Astrocyte (in vitro differentiated cells and primary cell): ENCODE measurements at regions not wholly inside any gene's neighbourhood (a gene's known extent, or its start where the extent isn't known, plus 50 kb on each side); places are given as distances from the start of the nearest gene placed in this dataset.

Experiments used
- DNase-seq: peaks from one replicate; pipeline ENCODE4 v3.0.0-alpha.2; 2010; ENCODE audit warnings: low read depth
- FAIRE-seq: peaks from 2 replicates; lab custom pipeline; 2011; peaks lifted over from hg19 to GRCh38; lab: Jason Lieb, UNC
- H2AFZ ChIP-seq: 2 replicates; pipeline ENCODE4 v1.6.0; 2012; ENCODE audit warnings: low read depth, low read length, inconsistent platforms
- H3K27ac ChIP-seq: 2 replicates; pipeline ENCODE4 v1.5.1; 2011; ENCODE audit warnings: low read depth, low read length, inconsistent platforms
- H3K27me3 ChIP-seq: 2 replicates; pipeline ENCODE4 v1.6.0; 2011; ENCODE audit warnings: low read length, inconsistent platforms; ENCODE audit not compliant: insufficient read depth
- H3K36me3 ChIP-seq: 2 replicates; pipeline ENCODE4 v1.5.1; 2011; ENCODE audit warnings: low read length, inconsistent platforms; ENCODE audit not compliant: insufficient read depth
- H3K4me1 ChIP-seq: 2 replicates; pipeline ENCODE4 v1.5.1; 2011; ENCODE audit warnings: low read length, inconsistent platforms; ENCODE audit not compliant: insufficient read depth
- H3K4me2 ChIP-seq: 2 replicates; pipeline ENCODE4 v1.6.0; 2012; ENCODE audit warnings: low read length, inconsistent platforms
- H3K4me3 ChIP-seq: 2 replicates; pipeline ENCODE4 v1.5.1; 2011; ENCODE audit warnings: low read depth, mild to moderate bottlenecking, low read length, inconsistent platforms; ENCODE audit not compliant: insufficient read depth
- H3K79me2 ChIP-seq: 2 replicates; pipeline ENCODE4 v1.6.0; 2012; ENCODE audit warnings: mild to moderate bottlenecking, low read length, inconsistent platforms; ENCODE audit not compliant: insufficient read depth
- H3K9ac ChIP-seq: 2 replicates; pipeline ENCODE4 v1.6.0; 2012; ENCODE audit warnings: mild to moderate bottlenecking, low read length, inconsistent platforms
- H3K9me3 ChIP-seq: 2 replicates; pipeline ENCODE4 v1.5.1; 2012; ENCODE audit warnings: low read depth, mild to moderate bottlenecking, low read length, inconsistent platforms; ENCODE audit not compliant: insufficient read depth
- H4K20me1 ChIP-seq: 2 replicates; pipeline ENCODE4 v1.6.0; 2012; ENCODE audit warnings: low read length, inconsistent platforms; ENCODE audit not compliant: insufficient read depth
- H3K27ac Mint-ChIP-seq: one replicate; pipeline ENCODE4 v1.8.0; 2021; ENCODE audit warnings: mild to moderate bottlenecking, mixed read lengths; ENCODE audit not compliant: unreplicated experiment
- H3K27me3 Mint-ChIP-seq: one replicate; pipeline ENCODE4 v1.8.0; 2021; ENCODE audit warnings: low read depth, mixed read lengths; ENCODE audit not compliant: unreplicated experiment
- H3K36me3 Mint-ChIP-seq: one replicate; pipeline ENCODE4 v1.8.0; 2021; ENCODE audit warnings: low read depth, mixed read lengths; ENCODE audit not compliant: unreplicated experiment
- H3K4me1 Mint-ChIP-seq: one replicate; pipeline ENCODE4 v1.8.0; 2021; ENCODE audit warnings: low read depth, mixed read lengths; ENCODE audit not compliant: unreplicated experiment
- H3K4me3 Mint-ChIP-seq: one replicate; pipeline ENCODE4 v1.8.0; 2021; ENCODE audit warnings: mild to moderate bottlenecking, moderate library complexity, mixed read lengths; ENCODE audit not compliant: unreplicated experiment
- H3K9me3 Mint-ChIP-seq: one replicate; pipeline ENCODE4 v1.8.0; 2021; ENCODE audit warnings: mild to moderate bottlenecking, mixed read lengths; ENCODE audit not compliant: unreplicated experiment
- EZH2 ChIP-seq: IDR thresholded peaks from 2 replicates; pipeline ENCODE4 v1.6.1; 2012; ENCODE audit warnings: mild to moderate bottlenecking, low read length, inconsistent platforms; ENCODE audit not compliant: insufficient read depth
- TF ChIP-seq, protein P1 (sequence below): IDR thresholded peaks from 2 replicates; pipeline ENCODE4 v1.5.1; 2011; ENCODE audit warnings: low read depth, mild to moderate bottlenecking, inconsistent platforms, low read length, moderate library complexity; ENCODE audit not compliant: insufficient read depth

DNA sequence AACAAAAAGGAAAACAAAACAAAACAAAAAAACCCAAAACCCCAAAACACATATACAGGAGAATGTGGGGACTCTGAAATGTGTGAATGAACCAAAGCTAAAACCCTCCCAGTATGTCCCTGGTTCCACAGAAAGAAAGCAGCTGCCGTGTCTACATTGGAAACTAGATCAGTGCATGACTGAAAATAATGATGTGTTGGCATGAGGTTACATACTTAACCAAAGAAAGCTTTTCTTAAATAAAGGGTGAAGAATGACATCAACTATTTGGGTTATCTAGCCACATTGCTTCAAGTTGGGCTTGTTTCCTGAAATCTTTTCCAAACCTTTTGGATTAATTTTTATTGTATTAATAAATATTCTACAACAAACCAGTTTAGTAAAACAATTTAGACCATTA, 91.9 kb upstream of the FN1 start:
- peaks cover 45% of the 10 kb centered on the region for H3K4me1 Mint-ChIP-seq
- DNase-seq, result peak; percentile 94
- peaks cover 48% of the 10 kb centered on the region for H3K4me1 ChIP-seq
- no peaks in the 10 kb centered on the region for H3K27me3 Mint-ChIP-seq
- H3K27me3 ChIP-seq, result no peaks in the 10 kb centered on the region
- H2AFZ ChIP-seq, result no peak overlapping the region
- H3K27ac Mint-ChIP-seq, result peak overlapping the region; percentile 96
- H3K9me3 Mint-ChIP-seq, result no peaks in the 10 kb centered on the region
- H4K20me1 ChIP-seq, result no peaks in the 10 kb centered on the region
- H3K9me3 ChIP-seq, result peaks cover 2% of the 10 kb centered on the region
- no peak overlapping the region for H3K4me3 ChIP-seq
- peak; percentile 85 for FAIRE-seq
- TF ChIP-seq, protein P1, sequence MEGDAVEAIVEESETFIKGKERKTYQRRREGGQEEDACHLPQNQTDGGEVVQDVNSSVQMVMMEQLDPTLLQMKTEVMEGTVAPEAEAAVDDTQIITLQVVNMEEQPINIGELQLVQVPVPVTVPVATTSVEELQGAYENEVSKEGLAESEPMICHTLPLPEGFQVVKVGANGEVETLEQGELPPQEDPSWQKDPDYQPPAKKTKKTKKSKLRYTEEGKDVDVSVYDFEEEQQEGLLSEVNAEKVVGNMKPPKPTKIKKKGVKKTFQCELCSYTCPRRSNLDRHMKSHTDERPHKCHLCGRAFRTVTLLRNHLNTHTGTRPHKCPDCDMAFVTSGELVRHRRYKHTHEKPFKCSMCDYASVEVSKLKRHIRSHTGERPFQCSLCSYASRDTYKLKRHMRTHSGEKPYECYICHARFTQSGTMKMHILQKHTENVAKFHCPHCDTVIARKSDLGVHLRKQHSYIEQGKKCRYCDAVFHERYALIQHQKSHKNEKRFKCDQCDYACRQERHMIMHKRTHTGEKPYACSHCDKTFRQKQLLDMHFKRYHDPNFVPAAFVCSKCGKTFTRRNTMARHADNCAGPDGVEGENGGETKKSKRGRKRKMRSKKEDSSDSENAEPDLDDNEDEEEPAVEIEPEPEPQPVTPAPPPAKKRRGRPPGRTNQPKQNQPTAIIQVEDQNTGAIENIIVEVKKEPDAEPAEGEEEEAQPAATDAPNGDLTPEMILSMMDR, result no peak
- TF ChIP-seq EZH2, result no peak
- peak overlapping the region; percentile 71 for H3K4me3 Mint-ChIP-seq
- no peaks in the 10 kb centered on the region for H3K36me3 Mint-ChIP-seq
- no peaks in the 10 kb centered on the region for H3K79me2 ChIP-seq
- peak overlapping the region; percentile 75 for H3K9ac ChIP-seq
- H3K36me3 ChIP-seq, result no peaks in the 10 kb centered on the region
- H3K4me2 ChIP-seq, result peak overlapping the region; percentile 49
- peak overlapping the region; percentile 99 for H3K27ac ChIP-seq

DNA sequence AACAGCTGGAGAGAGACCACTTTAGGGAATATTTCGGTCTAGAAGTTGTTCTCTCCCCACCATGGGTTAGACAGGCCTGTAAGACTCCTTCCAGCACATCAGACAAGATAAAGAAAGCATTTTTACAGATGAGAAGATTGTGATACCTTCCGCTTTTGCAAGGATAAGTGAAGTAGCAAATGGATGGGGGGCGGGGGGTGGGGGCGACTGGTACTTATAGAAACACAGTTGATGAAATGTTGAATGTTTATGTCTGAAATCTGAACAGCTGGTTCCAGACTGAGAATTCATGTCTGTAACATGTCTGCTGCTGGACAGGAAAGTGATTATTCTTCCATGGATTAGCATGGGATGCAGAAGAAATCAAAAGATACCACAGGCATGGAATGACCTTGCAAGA, 90.5 kb upstream of the FN1 start:
- no peaks in the 10 kb centered on the region for H4K20me1 ChIP-seq
- H3K27ac ChIP-seq, result peak overlapping the region; percentile 99
- DNase-seq (no peak), FAIRE-seq (peak; percentile 52)
- H3K4me3 Mint-ChIP-seq, result no peak overlapping the region
- H3K9ac ChIP-seq, result no peak overlapping the region
- H3K79me2 ChIP-seq, result no peaks in the 10 kb centered on the region
- no peaks in the 10 kb centered on the region for H3K36me3 ChIP-seq
- H3K9me3 ChIP-seq, result peaks cover 2% of the 10 kb centered on the region
- no peak overlapping the region for H2AFZ ChIP-seq
- H3K27me3 Mint-ChIP-seq, result no peaks in the 10 kb centered on the region
- peaks cover 37% of the 10 kb centered on the region for H3K4me1 Mint-ChIP-seq
- H3K27ac Mint-ChIP-seq, result peak overlapping the region; percentile 96
- H3K4me3 ChIP-seq, result no peak overlapping the region
- peaks cover 40% of the 10 kb centered on the region for H3K4me1 ChIP-seq
- no peak for TF ChIP-seq EZH2
- TF ChIP-seq, protein P1, result no peak
- no peaks in the 10 kb centered on the region for H3K27me3 ChIP-seq
- H3K36me3 Mint-ChIP-seq, result no peaks in the 10 kb centered on the region
- no peak overlapping the region for H3K4me2 ChIP-seq
- H3K9me3 Mint-ChIP-seq, result no peaks in the 10 kb centered on the region

DNA sequence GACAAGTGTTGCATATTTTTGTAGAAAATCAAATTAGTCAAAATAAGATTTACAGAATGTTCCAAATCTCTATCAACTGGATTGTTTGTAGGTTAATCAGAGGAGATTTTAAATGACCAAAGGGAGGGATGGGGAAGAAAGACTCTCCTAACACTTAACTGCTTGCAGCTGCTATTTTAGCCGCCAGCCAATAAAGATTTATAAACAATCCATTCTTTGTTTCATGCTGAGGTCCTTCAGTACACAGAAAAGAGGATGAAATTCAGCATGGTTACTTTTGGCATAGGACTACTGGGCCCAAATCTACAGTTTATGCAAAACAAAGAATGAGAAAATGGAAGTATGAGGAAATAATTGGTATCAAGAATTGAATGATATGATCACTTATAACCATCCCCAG, 86.4 kb upstream of the FN1 start:
- FAIRE-seq, result no peak
- no peaks in the 10 kb centered on the region for H3K9me3 Mint-ChIP-seq

More for the DNA sequence above, 86.4 kb upstream of the FN1 start:
- H3K4me3 Mint-ChIP-seq, result no peak overlapping the region
- no peak overlapping the region for H3K27ac Mint-ChIP-seq
- Histone ChIP-seq H3K79me2 (no peaks in the 10 kb centered on the region), H3K9ac (no peak overlapping the region), H3K36me3 (no peaks in the 10 kb centered on the region), H3K27me3 (no peaks in the 10 kb centered on the region), H3K27ac (no peak overlapping the region), H3K4me1 (peaks cover 3% of the 10 kb centered on the region), H3K4me3 (no peak overlapping the region), H2AFZ (no peak overlapping the region), H3K4me2 (no peak overlapping the region), H4K20me1 (no peaks in the 10 kb centered on the region), H3K9me3 (peaks cover 2% of the 10 kb centered on the region)
- no peaks in the 10 kb centered on the region for H3K36me3 Mint-ChIP-seq
- no peak for DNase-seq
- TF ChIP-seq, protein P1, result no peak
- no peak for TF ChIP-seq EZH2
- no peaks in the 10 kb centered on the region for H3K27me3 Mint-ChIP-seq
- peaks cover 5% of the 10 kb centered on the region for H3K4me1 Mint-ChIP-seq
